ENCODE measurements at regions not wholly inside any gene's neighbourhood (a gene's known extent, or its start where the extent isn't known, plus 50 kb on each side); places are given as distances from the start of the nearest gene placed in this dataset.

- no peak for DNase-seq (ENCODE audit: low read depth in 2 of 3, low spot score in 2 of 3)
Observed at GRCh38 chr1:55860798-55861519, 645.8 kb upstream of the USP24 start.

DNA sequence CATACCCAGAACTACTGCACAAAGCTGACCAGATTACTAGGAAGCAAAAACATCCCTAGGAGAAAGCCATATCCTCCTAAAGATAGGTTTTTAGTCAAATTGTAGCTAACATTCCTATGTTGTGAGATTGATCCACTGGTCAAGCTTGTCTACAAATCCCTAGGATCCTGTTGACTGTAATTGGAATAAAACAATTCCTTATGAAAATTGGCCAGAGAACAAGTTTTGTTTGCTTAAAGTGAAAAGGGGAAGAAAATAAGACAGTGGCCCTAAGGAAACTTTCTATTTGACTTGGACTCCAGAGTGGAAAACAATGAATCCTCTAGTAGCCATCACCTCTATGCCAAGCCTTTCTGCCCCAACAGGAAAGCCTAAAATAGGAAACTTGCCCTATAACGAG lies 645.2 kb upstream of the USP24 start:
- DNase-seq (ENCODE audit: low read depth in 2 of 3, low spot score in 2 of 3) = no peak

DNA sequence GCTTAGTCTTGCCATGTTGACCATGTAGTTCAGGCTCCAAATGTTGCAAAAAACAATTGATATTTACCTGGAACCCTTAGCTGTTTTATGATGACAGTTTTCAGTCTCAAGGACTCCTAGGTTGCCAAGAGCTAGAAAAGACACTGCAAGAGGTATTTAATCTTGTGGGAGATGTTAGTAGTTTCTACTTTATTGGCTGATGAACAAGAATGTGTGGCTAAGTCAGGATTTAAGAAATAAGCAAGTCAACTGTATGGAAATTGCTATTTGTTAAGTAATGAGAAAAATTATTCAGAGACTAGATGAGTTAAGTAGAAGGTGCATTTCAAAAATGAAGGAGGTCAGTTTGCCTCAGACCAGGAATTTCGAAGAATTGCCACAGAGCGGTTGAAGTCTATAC lies 639.7 kb upstream of the USP24 start:
- DNase-seq (ENCODE audit: low read depth in 2 of 3, low spot score in 2 of 3) = no peak

DNA sequence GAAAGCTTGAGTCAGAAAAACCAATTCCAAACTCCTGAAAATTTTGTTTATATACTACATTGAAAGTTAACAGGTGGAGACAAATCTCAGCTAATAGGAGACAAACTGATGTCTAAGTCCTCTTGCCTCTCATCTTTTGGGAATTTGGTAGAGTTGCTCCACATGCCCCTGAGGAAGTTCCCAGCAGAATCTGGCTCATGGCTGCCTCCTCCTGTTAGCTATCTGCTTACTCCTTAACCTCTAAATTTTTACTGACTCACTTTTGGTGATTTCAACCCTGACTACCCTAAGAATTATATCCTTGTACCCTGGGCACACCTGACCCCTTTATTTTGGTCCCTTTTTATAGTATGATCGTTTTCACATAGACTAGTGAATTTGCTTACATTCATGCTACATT lies 633.7 kb upstream of the USP24 start:
- no peak for DNase-seq (ENCODE audit: low read depth in 2 of 3, low spot score in 2 of 3)

DNA sequence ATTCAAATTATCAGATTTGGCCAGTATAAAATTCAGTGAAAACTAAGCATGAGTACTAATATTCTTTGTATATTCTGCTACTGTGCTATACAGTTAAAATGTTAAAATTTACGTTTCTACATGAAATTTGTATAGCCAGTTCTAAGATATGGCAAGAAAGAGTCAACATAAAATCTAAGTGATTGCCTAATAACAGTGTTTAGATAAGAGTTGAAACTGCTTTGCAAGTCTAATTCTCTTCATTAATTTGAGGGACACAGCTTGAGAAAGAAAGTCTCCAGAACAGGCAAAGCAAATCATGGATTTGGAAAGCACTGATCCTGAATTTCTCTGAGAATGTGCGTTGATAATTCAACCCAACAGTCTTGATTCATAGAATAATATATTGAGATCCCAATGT lies 630.9 kb upstream of the USP24 start:
- DNase-seq (ENCODE audit: low read depth in 2 of 3, low spot score in 2 of 3) = no peak

GRCh38 chr1:55844322-55844721 lies 629.2 kb upstream of the USP24 start:
- no peak for DNase-seq (ENCODE audit: low read depth in 2 of 3, low spot score in 2 of 3)

DNA sequence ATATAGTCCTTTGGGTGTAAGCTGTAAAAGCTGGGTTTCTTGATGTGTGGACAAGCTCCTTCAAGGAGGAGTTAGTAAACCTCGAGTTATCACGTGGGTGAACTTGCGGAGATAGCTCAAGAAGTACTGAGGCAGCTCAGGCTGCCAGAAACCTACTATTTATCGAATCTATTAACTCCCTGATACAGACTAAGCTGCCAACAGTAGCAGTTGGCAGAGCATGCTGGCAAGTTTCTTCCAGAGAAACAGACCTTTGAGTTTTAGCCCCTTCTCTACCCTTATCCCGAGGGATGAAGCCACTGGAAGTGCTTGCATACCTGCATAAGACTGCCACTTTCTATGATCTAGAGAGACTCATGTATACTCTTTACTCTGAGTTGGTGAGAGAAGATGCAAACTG lies 624.5 kb upstream of the USP24 start:
- no peak for DNase-seq (ENCODE audit: low read depth in 2 of 3, low spot score in 2 of 3)

DNA sequence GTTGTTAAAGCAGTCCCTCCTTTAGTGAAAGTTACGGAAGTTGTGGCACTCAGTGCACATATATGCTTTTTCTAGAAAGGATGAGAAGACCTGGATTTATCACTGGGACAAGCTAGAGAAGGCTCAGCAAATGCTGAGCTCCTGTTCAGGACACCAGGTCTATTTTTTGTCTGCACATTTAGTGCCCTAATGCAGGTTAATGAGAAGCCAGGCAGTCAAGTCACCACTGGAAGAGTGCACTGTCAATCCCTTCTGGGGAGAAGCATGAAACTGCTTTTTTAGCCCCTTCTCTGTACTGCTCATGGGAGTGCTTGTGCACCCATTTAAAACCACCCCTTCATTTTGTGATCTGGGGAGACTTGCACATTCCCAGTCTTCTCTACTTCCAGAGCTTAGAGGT lies 624.1 kb upstream of the USP24 start:
- no peak for DNase-seq (ENCODE audit: low read depth in 2 of 3, low spot score in 2 of 3)

DNA sequence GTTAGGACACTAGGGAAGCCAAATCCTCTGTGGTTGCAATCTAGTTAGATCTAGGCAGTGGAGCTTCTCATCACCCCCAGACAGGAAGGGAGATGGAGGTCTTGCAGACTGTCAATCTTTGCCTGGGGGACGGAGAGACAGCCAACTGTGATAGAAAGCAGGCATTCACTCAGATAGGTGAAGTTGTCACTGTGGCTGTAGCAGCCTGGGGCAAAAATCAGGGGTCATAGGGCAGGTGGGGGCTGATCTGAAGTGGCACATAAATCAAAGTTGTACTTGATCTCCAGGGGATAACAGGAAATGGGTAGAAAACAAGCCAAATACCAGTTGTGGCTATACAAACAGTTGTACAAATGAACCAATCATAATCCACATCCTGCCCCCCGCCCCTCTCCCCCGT lies 620.9 kb upstream of the USP24 start:
- no peak for DNase-seq (ENCODE audit: low read depth in 2 of 3, low spot score in 2 of 3)

DNA sequence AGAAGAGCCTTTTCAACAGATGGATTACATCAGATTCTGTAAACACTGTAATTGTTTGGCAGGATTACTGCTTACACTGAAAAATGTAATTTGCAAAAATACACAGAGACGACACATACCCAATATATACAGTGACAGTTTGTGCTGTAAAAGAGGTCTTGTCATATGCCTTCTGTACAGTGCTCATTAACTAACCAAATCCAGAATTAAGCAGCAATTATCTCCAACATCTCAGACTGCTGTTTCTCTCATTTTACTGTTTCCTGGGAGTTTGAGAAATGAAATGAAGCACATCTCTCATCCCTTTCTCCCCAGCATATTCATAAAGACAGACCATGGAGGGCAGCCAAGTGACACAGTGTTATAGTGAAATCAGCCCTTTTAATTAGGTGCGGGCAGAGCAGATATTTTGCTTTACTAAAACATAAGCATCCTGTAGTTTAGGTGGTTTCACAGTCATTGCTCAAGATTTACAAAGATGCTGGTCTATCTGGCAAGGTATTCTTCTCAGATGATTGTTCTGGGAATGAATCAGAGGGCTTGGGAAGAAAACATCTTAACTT lies 618.4 kb upstream of the USP24 start:
- DNase-seq (ENCODE audit: low read depth in 2 of 3, low spot score in 2 of 3) = no peak

DNA sequence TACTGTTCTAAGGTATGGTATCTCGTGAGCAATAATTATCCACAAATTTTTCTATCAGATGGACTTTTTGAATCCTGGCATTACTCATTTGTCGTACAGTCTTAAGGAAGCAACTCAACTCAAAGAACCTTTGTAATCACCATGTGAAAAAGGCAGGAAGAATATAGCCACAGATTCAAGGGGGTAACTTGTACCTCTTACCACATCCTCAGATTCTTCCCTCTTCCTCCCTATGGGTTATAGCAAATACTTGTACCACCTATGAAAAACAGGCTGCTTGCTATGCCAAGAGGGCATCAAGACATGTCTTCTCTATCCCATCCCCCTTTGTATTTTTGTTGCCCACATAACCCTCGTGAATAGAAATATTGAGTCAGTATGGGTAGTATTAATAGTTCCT lies 616.6 kb upstream of the USP24 start:
- no peak for DNase-seq (ENCODE audit: low read depth in 2 of 3, low spot score in 2 of 3)

GRCh38 chr1:55828044-55828443 lies 612.9 kb upstream of the USP24 start:
- no peak for DNase-seq (ENCODE audit: low read depth in 2 of 3, low spot score in 2 of 3)

DNA sequence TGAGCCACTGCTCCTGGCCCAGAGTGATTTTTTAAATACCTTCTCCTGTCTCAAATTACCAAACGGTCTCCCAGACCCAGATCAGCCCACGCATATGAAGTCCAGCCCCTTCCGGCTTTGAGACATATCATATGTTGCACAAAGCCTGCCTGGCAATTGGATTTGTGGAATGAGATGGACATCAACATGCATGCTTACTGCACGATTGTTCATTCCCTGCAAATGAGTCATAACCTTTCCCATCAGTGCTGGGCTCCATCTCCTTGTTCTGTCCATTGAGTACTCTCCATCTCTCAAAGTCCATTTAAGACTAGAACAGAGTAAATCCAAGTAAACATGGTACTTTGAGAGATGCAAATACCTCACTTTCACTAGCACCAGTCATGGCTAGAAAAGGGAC lies 612.2 kb upstream of the USP24 start:
- DNase-seq (ENCODE audit: low read depth in 2 of 3, low spot score in 2 of 3) = no peak

DNA sequence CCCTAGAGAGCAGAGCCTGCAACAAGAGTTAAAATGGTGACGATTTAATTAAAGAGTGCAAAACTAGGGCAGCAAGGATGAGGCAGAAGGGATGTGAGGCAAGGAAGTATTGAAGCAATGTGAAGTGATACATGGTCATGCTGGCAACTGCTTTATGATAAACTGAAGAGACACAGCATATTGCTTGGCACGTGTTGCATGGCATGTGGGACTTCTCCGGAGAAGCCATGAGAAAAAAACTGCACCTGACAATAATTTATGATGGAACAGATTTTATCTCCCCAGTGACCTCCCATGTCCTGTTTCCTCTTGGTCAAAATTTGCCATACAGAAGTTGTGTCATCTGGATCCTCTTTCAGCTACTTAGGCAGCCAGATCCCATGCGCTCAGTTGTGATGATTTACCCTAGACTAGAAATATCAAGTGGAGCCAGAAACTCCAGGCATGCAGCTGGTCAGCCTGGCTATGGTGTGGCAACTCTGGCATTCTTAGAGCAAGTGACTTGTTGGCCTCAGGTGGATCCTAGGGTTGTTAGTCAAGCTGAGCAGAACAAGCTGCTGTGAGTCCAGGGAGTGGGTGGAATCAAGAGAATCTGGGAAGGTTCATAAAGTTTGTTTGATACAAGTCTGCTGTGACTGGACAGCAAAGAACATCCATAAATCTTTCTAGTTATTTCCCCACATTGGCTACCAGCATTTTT lies 611.4 kb upstream of the USP24 start:
- DNase-seq (ENCODE audit: low read depth in 2 of 3, low spot score in 2 of 3) = no peak

- no peak for DNase-seq (ENCODE audit: low read depth in 2 of 3, low spot score in 2 of 3)
Observed at GRCh38 chr1:55825461-55825860, 610.3 kb upstream of the USP24 start.

DNA sequence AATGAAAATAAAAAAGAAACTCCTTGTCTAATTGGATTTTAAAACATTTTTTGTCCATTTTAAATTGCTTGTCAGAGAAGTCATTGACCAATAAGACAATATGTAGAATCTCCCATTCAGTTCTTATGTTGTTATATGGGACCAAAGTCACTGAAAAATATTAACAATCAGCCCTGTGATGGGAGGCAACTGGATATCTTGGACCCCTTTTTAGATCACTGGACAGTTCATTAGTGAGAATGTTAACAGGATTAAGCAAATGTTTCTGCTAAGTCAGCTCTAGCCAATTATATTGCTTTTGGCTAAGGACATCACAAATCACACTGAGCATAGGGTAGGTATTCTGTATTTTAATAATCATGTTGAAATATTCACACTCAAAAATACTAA lies 609.1 kb upstream of the USP24 start:
- no peak for DNase-seq (ENCODE audit: low read depth in 2 of 3, low spot score in 2 of 3)

DNA sequence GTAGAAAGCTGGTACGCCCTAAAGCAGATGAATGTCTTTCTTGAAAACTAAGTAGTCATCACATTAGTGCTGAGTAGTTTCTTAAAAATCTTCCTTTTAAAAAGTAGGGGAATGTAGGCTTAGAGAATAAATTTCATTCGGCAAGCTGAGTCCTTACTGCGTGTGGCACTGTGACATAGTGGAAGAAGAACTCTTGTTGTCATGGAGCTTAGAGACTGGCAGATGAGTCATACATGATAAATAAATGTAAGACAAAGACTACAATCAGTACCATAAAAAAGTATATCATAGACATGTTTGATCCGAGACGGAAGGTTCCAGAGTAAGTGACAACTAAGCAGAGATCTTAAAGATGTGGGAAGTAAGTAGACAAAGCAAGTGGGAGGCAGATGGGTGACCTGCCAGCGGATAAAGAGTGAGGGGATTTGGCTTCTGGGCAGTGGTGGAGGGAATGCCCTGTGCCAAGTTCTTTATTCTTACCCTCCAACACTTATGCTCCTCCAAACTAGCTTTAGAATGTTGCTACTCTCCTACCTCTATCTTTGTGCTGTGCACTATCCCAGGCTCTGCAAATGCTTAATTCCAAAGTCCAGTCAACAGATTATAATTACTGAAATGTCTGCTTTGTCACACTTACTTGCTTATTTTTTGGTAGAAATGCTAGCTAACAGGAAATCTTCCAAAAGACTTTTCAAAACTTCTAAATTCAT lies 608.5 kb upstream of the USP24 start:
- no peak for DNase-seq (ENCODE audit: low read depth in 2 of 3, low spot score in 2 of 3)

- DNase-seq (ENCODE audit: low read depth in 2 of 3, low spot score in 2 of 3) = no peak
Observed at GRCh38 chr1:55822891-55823290, 607.7 kb upstream of the USP24 start.

GRCh38 chr1:55821234-55821633 lies 606.1 kb upstream of the USP24 start:
- DNase-seq (ENCODE audit: low read depth in 2 of 3, low spot score in 2 of 3) = no peak

- no peak for DNase-seq (ENCODE audit: low read depth in 2 of 3, low spot score in 2 of 3)
Observed at GRCh38 chr1:55820501-55820900, 605.3 kb upstream of the USP24 start.

DNA sequence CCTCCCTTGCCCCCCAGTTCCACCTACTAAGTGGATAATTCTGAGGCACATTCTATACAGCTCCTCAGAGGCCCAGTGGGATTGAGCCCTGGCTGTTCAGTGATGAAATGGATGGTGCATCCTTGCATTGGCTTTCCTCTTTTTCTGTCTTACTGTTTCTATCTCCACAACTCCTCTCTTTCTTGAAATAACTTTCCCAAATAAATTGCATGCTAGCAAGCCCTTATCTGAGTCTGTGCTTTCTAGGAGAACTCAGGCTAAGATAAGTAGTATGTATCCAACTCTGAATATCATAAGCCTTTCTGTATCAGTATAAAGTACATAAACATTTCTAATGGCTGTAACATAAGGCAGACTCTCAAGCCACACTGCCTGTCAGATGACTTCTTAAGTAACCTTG lies 603.8 kb upstream of the USP24 start:
- DNase-seq (ENCODE audit: low read depth in 2 of 3, low spot score in 2 of 3) = no peak
